ENCODE measurements at regions not wholly inside any gene's neighbourhood (a gene's known extent, or its start where the extent isn't known, plus 50 kb on each side); places are given as distances from the start of the nearest gene placed in this dataset.

DNA sequence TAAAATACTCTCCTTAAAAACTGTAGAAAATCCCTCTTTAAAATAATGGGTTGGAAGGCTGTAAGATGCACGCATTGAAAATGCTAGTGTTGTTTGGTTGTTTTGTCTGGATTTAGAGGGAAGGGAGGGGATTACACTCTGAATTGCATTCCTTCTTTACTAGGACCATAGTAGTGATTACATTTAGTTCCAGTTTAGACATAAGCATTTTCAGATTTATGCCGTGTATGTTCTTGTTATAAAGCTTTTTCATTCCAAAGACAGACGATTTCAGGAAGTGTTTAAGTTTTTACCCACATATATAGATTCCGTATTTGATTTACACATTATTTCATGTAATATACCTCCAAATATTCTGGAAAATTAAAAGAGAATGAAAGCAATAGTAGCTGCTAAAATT lies 538.4 kb downstream of the PTPRC start:
- TF ChIP-seq ZFP62 (CRISPR knock-in tag; IDR thresholded peaks at IDR 0.05) (no peak), ZFP82 (CRISPR knock-in tag; IDR thresholded peaks at IDR 0.05; ENCODE audit: borderline replicate concordance) (no peak), ZFP1 (CRISPR knock-in tag; IDR thresholded peaks at IDR 0.05) (no peak), JUND (CRISPR knock-in tag; IDR thresholded peaks at IDR 0.05) (no peak)
- TF ChIP-seq, protein P1, sequence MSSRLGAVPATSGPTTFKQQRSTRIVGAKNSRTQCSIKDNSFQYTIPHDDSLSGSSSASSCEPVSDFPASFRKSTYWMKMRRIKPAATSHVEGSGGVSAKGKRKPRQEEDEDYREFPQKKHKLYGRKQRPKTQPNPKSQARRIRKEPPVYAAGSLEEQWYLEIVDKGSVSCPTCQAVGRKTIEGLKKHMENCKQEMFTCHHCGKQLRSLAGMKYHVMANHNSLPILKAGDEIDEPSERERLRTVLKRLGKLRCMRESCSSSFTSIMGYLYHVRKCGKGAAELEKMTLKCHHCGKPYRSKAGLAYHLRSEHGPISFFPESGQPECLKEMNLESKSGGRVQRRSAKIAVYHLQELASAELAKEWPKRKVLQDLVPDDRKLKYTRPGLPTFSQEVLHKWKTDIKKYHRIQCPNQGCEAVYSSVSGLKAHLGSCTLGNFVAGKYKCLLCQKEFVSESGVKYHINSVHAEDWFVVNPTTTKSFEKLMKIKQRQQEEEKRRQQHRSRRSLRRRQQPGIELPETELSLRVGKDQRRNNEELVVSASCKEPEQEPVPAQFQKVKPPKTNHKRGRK (CRISPR knock-in tag; IDR thresholded peaks at IDR 0.05): no peak
